ENCODE measurements at regions not wholly inside any gene's neighbourhood (a gene's known extent, or its start where the extent isn't known, plus 50 kb on each side); places are given as distances from the start of the nearest gene placed in this dataset.

GRCh38 chr9:99593610-99594009 is 228.1 kb upstream of the NR4A3 start:
- Histone ChIP-seq H3K9me3 (no peaks in the 10 kb centered on the region), H3K4me1 (peaks cover 0 to 20% of the 10 kb centered on the region in 2 donors), H3K27me3 (no peaks in the 10 kb centered on the region), H3K4me3 (no peak overlapping the region), H3K27ac (no peak overlapping the region), H3K36me3 (no peaks in the 10 kb centered on the region)
- DNase-seq (no peak), ATAC-seq (no peak)
- no peak for TF ChIP-seq CTCF (IDR thresholded peaks at IDR 0.05)
- intact Hi-C loops (cut with DNase I) = no loop called here

GRCh38 chr9:99594056-99594780 is 227.5 kb upstream of the NR4A3 start:
- no peak for TF ChIP-seq CTCF (IDR thresholded peaks at IDR 0.05)
- no peaks in the 10 kb centered on the region for H3K27me3 ChIP-seq
- H3K4me3 ChIP-seq = no peak overlapping the region
- no peak overlapping the region for H3K27ac ChIP-seq
- H3K4me1 ChIP-seq = peaks cover 0 to 20% of the 10 kb centered on the region in 2 donors
- no peaks in the 10 kb centered on the region for H3K9me3 ChIP-seq
- H3K36me3 ChIP-seq = no peaks in the 10 kb centered on the region
- no peak for ATAC-seq
- intact Hi-C loops (cut with DNase I) = no loop called here
- no peak for DNase-seq

GRCh38 chr9:99595796-99596195 is 225.9 kb upstream of the NR4A3 start:
- no peaks in the 10 kb centered on the region for H3K36me3 ChIP-seq
- no peaks in the 10 kb centered on the region for H3K9me3 ChIP-seq
- TF ChIP-seq CTCF (IDR thresholded peaks at IDR 0.05) = no peak
- ATAC-seq (peak; percentile 70), DNase-seq (peak in 1 of 4 donors; percentile 50)
- H3K4me3 ChIP-seq = no peak overlapping the region
- H3K27me3 ChIP-seq = no peaks in the 10 kb centered on the region
- no peak overlapping the region for H3K27ac ChIP-seq
- peaks cover 0 to 16% of the 10 kb centered on the region in 2 donors for H3K4me1 ChIP-seq
- intact Hi-C loops (cut with DNase I) = no loop called here

- ATAC-seq (no peak), DNase-seq (no peak)
- no peaks in the 10 kb centered on the region for H3K27me3 ChIP-seq
- no peaks in the 10 kb centered on the region for H3K36me3 ChIP-seq
- H3K4me3 ChIP-seq = no peak overlapping the region
- H3K4me1 ChIP-seq = no peaks in the 10 kb centered on the region
- H3K27ac ChIP-seq = no peak overlapping the region
- TF ChIP-seq CTCF (IDR thresholded peaks at IDR 0.05) = no peak
- no peaks in the 10 kb centered on the region for H3K9me3 ChIP-seq
- intact Hi-C loops (cut with DNase I) = no loop called here
Observed at GRCh38 chr9:99601571-99602111, 220.0 kb upstream of the NR4A3 start.

GRCh38 chr9:99602854-99603253 is 218.8 kb upstream of the NR4A3 start:
- no peak for TF ChIP-seq CTCF (IDR thresholded peaks at IDR 0.05)
- ATAC-seq (no peak), DNase-seq (no peak)
- intact Hi-C loops (cut with DNase I) = no loop called here
- no peaks in the 10 kb centered on the region for H3K4me1 ChIP-seq
- H3K36me3 ChIP-seq = no peaks in the 10 kb centered on the region
- H3K9me3 ChIP-seq = no peaks in the 10 kb centered on the region
- H3K27ac ChIP-seq = no peak overlapping the region
- no peaks in the 10 kb centered on the region for H3K27me3 ChIP-seq
- H3K4me3 ChIP-seq = no peak overlapping the region

All from left lung (tissue), 4 donors.